AML-193 (cell line): ENCODE measurements at regions not wholly inside any gene's neighbourhood (a gene's known extent, or its start where the extent isn't known, plus 50 kb on each side); places are given as distances from the start of the nearest gene placed in this dataset.
"Not testable (repeated sequence)": the region's sequence is repeated elsewhere in the genome, so short reads cannot be mapped to it uniquely, and the experiment has no call there.

Experiments
- DNase-seq, 2 experiments: peaks; one replicate each; lab custom pipeline; 2025; lab: John Stamatoyannopoulos, UW

DNA sequence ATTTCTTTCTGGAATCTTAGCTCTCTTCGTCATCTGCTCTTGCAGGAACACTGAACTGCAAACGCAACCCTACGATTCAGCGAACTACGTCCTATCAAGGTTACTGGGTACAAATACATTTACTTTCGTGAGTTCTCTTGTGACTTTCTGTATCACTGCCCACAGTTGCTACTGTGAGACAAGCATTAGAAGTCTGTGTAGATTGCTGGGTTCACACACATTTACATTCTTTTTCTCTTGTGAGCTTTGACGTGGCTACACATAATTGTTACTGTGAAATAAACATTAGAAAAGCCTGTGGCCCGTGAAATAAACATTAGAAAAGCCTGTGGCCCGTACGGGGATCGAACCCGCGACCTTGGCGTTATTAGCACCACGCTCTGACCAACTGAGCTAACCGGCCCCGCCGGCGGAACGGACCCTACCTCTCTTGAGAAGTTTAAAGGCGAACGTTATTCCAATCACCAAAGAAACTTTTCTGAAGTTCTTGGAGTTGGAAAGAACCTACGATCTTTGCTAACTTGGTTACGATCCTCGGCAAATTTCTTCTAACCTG is 61.2 kb upstream of the ZNF322 start:
- DNase-seq: not testable (repeated sequence)

DNA sequence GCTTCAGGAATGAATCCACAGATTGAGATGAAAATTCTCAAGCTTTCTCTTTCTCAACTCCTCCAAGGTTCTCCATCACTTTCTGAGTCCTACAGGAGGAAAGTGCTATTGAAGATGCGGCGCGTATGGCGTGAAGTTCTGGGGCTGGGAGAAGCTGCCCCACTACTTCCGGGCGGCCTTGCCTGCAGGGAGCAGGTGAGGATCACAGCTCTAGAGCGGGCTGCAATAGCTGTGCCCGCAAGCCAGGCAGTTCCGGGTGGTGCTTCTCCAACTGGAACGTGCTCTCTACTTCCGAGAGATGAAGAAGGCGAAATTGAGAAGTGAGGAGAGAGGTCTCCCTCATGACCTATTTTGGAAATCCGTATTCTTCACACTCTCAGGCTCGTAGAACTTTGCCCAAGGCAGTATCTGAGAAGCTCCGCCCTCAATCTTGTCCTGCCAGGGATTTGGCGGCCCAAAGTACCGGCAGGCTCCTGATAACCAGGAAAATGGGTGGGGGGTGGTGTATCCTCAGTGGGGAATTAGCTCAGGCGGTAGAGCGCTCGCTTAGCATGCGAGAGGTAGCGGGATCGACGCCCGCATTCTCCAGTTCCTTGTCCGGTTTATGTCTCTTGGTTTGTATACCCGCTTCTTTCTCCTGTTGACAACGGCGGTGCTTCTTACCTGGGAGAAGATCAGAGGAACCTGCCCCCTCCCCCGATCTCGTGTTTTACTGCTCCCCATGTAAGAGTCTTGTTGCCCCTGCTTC is 70.6 kb upstream of the ZNF322 start:
- not testable (repeated sequence) for DNase-seq

DNA sequence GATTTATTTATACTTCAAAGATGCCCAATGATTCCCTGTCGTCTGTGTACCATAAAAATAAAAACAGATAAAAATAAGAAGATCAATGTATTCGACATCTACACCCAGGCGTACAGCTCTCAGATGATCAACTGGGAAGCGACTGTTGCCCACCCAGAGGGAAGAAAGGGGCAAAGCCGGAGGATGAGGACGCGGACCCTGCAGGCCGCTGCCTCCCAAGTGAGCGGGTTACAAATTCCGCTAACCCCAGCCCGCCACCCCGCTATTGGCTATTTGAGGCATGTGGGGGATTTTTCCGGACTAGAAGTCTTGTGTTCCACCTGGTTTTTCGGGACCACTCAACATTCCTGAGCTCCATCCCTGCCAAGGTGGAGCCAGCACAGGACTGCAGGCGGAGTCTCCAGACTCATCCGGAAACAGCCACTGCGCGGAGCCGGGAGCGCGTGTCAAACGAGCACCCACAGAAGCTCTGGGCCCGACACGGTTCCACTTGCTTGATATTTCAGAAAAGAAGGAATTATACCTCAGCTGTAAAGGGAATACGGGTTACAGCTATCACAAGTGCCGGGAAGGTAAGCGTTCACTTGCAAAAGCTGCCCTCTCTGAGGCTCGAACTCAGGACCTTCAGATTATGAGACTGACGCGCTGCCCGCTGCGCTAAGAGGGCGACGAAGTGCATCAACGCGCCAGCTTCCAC is 75.4 kb upstream of the ZNF322 start:
- DNase-seq: not testable (repeated sequence)

GRCh38 chr6:26739811-26740210 is 80.3 kb upstream of the ZNF322 start:
- no peak for DNase-seq

- DNase-seq: no peak
Measured at GRCh38 chr6:26743157-26743821, 83.7 kb upstream of the ZNF322 start.

DNA sequence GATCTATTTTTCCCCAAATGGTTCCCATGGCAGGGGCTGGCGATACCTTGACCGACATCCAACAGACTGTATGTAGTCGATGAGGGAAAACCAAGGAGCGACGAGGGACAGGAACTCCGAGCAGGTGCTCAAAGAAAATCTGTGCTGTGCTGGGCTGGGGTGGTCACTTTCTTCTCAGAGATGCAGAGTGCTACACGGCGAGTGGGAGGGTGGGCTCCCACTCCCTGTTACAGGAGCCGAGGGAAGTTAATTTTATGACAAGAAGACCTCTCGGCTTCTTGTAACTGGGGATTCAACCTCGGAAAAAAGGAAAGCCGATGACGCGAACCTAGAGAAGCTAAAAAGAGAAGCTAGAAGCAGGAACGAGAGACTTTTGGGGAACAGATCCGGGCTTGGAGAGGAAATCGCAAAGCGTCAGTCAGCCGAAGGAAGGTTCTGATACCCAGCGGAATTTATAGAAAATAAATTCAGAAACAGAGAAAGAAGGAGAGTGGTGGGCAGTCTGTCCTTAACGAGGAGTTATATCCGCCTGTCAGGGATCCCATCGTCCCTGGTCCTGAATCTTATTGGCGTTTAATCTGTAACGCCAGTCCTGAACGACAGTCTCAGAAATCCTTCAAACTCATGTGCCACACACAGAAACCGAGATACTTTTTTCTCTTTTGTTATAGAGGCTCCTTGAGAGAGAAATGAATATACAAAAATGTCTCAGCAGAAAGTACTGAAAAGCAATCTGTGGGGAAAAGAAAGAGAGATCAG is 84.6 kb upstream of the ZNF322 start:
- DNase-seq: no peak

DNA sequence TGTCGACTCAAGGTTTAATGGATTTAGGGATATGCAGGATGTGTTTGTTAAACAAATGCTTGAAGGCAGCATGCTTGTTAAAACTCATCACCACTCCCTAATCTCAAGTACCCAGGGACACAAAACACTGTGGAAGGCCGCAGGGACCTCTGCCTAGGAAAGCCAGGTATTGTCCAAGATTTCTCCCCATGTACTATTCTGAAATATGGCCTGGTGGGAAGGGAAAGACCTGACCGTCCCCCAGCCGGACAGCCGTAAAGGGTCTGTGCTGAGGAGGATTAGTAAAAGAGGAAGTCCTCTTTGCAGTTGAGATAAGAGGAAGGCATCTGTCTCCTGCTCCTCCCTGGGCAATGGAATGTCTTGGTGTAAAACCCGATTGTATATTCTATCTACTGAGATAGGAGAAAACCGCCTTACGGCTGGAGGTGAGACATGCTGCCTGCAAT is 85.3 kb upstream of the ZNF322 start:
- not testable (repeated sequence) for DNase-seq

- DNase-seq: not testable (repeated sequence)
Measured at GRCh38 chr6:26745964-26746363, 86.4 kb upstream of the ZNF322 start.

- DNase-seq: not testable (repeated sequence)
Measured at GRCh38 chr6:26749126-26749758, 89.7 kb upstream of the ZNF322 start.

GRCh38 chr6:26749759-26750126 is 90.2 kb upstream of the ZNF322 start:
- not testable (repeated sequence) for DNase-seq

GRCh38 chr6:26754212-26754611 is 94.7 kb upstream of the ZNF322 start:
- no peak for DNase-seq

GRCh38 chr6:26754801-26755200 is 95.3 kb upstream of the ZNF322 start:
- DNase-seq: not testable (repeated sequence)

- not testable (repeated sequence) for DNase-seq
Measured at GRCh38 chr6:26756067-26756805, 96.7 kb upstream of the ZNF322 start.

GRCh38 chr6:26766203-26766902 is 106.8 kb upstream of the ZNF322 start:
- DNase-seq: not testable (repeated sequence)

- not testable (repeated sequence) for DNase-seq
Measured at GRCh38 chr6:26770941-26771666, 111.6 kb upstream of the ZNF322 start.

- not testable (repeated sequence) for DNase-seq
Measured at GRCh38 chr6:26773414-26773813, 113.9 kb upstream of the ZNF322 start.

DNA sequence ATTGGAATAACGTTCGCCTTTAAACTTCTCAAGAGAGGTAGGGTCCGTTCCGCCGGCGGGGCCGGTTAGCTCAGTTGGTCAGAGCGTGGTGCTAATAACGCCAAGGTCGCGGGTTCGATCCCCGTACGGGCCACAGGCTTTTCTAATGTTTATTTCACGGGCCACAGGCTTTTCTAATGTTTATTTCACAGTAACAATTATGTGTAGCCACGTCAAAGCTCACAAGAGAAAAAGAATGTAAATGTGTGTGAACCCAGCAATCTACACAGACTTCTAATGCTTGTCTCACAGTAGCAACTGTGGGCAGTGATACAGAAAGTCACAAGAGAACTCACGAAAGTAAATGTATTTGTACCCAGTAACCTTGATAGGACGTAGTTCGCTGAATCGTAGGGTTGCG is 121.0 kb upstream of the ZNF322 start:
- not testable (repeated sequence) for DNase-seq

DNA sequence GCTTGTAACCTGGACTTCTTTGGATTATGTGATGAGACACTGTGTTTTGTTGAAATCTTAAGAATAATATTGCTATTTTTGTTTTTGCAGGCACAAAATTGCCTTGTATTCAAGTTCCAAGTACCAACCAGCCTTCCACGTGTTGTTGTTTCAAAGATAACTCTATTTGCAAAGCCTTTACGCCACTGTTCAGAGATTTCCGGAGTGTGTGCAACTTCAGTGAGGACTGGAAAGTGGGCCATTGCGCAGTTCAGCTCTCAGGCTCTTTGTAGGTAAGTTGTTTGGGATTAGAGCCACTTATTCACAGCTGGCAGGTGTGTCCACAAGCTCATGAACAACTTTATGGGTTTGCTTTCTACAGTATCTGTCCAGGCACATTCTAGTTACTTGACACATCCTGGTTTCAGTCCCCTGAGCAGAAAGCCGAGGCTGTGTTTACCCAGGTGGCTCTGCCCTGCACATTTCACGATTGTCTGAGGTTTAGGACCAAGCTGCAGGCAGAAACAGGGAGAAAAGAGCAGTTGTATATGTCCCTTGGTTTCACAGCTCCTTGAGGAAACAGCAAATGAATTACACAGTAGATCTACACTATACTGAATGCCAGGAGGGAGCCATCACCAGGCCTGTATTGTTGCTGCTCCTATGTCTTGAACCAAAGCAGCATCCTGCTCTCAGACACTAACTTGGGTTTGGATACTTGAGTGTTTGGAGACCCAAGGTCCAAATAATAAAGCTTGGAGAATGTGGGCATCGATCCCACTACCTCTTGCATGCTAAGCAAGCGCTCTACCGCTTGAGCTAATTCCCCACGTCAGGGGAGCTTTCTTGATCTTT is 136.1 kb upstream of the ZNF322 start:
- not testable (repeated sequence) for DNase-seq
